ENCODE measurements at regions not wholly inside any gene's neighbourhood (a gene's known extent, or its start where the extent isn't known, plus 50 kb on each side); places are given as distances from the start of the nearest gene placed in this dataset.

DNA sequence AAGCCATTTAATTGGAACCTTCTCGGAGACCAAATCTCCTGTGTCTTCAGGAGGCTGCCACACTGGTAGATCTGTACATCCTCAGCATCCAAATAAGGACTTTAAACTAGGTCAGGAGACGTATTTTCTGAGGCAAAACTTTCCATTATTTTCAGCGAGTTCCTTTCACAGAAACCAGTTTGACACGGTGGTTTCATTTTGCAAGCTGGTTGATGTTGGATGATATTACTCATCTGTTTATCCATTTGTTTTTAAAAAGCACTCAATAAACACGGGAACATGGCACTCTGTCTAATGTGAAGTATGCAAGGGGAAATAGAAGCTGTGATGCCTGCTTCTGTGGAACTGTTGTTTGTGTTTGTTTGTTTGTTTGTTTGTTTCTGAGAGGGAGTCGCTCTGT lies 199.6 kb downstream of the ERCC6L2 start:
- Mint-ChIP-seq H3K4me1 (ENCODE audit: low read depth) (no peaks in the 10 kb centered on the region), H3K4me3 (no peak overlapping the region), H3K36me3 (no peaks in the 10 kb centered on the region), H3K27ac (no peak overlapping the region), H3K27me3 (no peaks in the 10 kb centered on the region), H3K9me3 (ENCODE audit: low read depth) (no peaks in the 10 kb centered on the region)

GRCh38 chr9:96073531-96074480 lies 198.3 kb downstream of the ERCC6L2 start:
- no peaks in the 10 kb centered on the region for H3K27me3 Mint-ChIP-seq
- no peaks in the 10 kb centered on the region for H3K4me1 Mint-ChIP-seq (ENCODE audit: low read depth)
- no peak overlapping the region for H3K27ac Mint-ChIP-seq
- no peak overlapping the region for H3K4me3 Mint-ChIP-seq
- H3K36me3 Mint-ChIP-seq: no peaks in the 10 kb centered on the region
- H3K9me3 Mint-ChIP-seq (ENCODE audit: low read depth): no peaks in the 10 kb centered on the region

DNA sequence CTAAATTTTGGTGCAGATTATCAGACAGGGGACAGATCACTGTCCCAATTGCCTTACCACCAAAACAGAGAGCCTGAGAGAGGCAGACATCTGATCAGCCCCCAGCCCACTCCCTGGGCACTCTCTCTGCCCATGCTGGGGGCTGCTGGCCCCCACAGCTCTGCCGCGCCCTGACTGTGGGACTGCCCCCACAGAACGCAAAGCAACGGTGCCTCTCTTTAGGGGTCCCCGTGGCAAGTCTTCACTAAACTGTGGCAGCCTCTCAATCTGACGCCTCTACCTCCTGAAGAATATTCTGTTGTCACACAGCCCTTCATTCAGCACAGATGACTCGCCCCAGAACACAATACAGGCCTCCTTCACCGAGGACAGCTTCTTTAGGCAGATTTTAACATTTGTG lies 197.4 kb downstream of the ERCC6L2 start:
- no peak overlapping the region for H3K4me3 Mint-ChIP-seq
- H3K36me3 Mint-ChIP-seq: no peaks in the 10 kb centered on the region
- H3K27me3 Mint-ChIP-seq: no peaks in the 10 kb centered on the region
- H3K27ac Mint-ChIP-seq: no peak overlapping the region
- no peaks in the 10 kb centered on the region for H3K4me1 Mint-ChIP-seq (ENCODE audit: low read depth)
- H3K9me3 Mint-ChIP-seq (ENCODE audit: low read depth): no peaks in the 10 kb centered on the region

- H3K9me3 Mint-ChIP-seq (ENCODE audit: low read depth): no peaks in the 10 kb centered on the region
- H3K27ac Mint-ChIP-seq: no peak overlapping the region
- no peaks in the 10 kb centered on the region for H3K36me3 Mint-ChIP-seq
- no peak overlapping the region for H3K4me3 Mint-ChIP-seq
- no peaks in the 10 kb centered on the region for H3K27me3 Mint-ChIP-seq
- H3K4me1 Mint-ChIP-seq (ENCODE audit: low read depth): no peaks in the 10 kb centered on the region
Observed at GRCh38 chr9:96071815-96072124, 196.3 kb downstream of the ERCC6L2 start.

- Mint-ChIP-seq H3K4me3 (no peak overlapping the region), H3K4me1 (ENCODE audit: low read depth) (no peaks in the 10 kb centered on the region), H3K27me3 (no peaks in the 10 kb centered on the region), H3K27ac (no peak overlapping the region), H3K9me3 (ENCODE audit: low read depth) (no peaks in the 10 kb centered on the region), H3K36me3 (no peaks in the 10 kb centered on the region)
Observed at GRCh38 chr9:96071076-96071814, 195.8 kb downstream of the ERCC6L2 start.

DNA sequence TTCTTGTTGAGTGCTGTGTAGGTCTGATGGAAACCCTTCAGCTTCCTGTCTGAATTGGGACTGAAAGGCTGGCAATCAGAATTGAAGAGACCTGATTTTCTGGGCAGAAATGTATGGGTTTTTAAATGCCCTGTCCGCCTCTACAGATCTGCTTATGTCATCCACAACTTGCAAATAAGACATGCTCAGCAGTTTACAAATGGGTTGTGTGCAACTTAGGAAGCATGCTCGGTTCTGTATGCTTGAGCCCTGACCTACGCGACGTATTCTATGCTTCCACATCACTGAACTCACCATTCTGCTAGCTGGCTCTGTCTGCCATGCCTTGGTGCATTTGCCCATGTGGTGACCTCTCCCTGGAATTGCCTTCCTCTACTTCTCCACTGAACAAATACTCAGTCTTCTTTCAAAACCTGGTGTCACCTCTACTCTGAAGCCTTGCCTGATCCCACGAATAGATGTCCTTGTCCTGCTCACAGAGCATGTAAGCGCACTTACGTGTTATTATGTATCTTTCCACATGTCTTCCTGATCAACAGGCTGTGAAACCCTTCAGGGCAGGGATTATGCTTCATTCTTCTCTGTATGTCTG lies 194.2 kb downstream of the ERCC6L2 start:
- Mint-ChIP-seq H3K4me1 (ENCODE audit: low read depth) (no peaks in the 10 kb centered on the region), H3K36me3 (no peaks in the 10 kb centered on the region), H3K4me3 (no peak overlapping the region), H3K27me3 (no peaks in the 10 kb centered on the region), H3K27ac (no peak overlapping the region), H3K9me3 (ENCODE audit: low read depth) (no peaks in the 10 kb centered on the region)

- no peaks in the 10 kb centered on the region for H3K27me3 Mint-ChIP-seq
Observed at GRCh38 chr9:96068511-96068910, 193.0 kb downstream of the ERCC6L2 start.

GRCh38 chr9:96067600-96067999 lies 192.1 kb downstream of the ERCC6L2 start:
- Mint-ChIP-seq H3K27me3 (no peaks in the 10 kb centered on the region), H3K9me3 (ENCODE audit: low read depth) (no peaks in the 10 kb centered on the region), H3K36me3 (no peaks in the 10 kb centered on the region), H3K4me3 (no peak overlapping the region), H3K4me1 (ENCODE audit: low read depth) (no peaks in the 10 kb centered on the region), H3K27ac (no peak overlapping the region)

More at GRCh38 chr9:96068511-96068910, 193.0 kb downstream of the ERCC6L2 start:
- H3K27ac Mint-ChIP-seq: no peak overlapping the region
- H3K9me3 Mint-ChIP-seq (ENCODE audit: low read depth): no peaks in the 10 kb centered on the region
- no peaks in the 10 kb centered on the region for H3K4me1 Mint-ChIP-seq (ENCODE audit: low read depth)
- H3K36me3 Mint-ChIP-seq: no peaks in the 10 kb centered on the region
- H3K4me3 Mint-ChIP-seq: no peak overlapping the region

DNA sequence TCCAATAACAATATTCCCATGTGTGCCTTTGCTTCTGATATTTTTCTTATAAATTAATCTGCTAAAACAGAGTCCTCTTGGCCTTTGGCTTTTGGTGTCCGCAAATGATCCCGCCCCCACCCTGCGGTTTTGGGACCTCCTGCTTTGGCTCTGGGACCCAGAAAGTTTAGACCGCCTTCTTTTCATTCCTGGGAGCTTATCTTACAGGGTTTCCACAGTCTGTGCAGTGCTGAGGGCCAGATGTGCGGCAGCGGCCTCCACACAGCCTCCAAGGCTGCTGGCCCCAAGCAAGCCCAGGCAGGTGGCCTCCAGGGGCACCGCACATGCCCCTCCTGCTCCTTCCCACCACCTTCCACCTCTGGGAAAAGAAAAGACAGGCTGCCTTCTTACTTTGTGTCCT lies 191.5 kb downstream of the ERCC6L2 start:
- no peaks in the 10 kb centered on the region for H3K27me3 Mint-ChIP-seq
- H3K36me3 Mint-ChIP-seq: no peaks in the 10 kb centered on the region
- no peaks in the 10 kb centered on the region for H3K9me3 Mint-ChIP-seq (ENCODE audit: low read depth)
- no peak overlapping the region for H3K27ac Mint-ChIP-seq
- no peaks in the 10 kb centered on the region for H3K4me1 Mint-ChIP-seq (ENCODE audit: low read depth)
- no peak overlapping the region for H3K4me3 Mint-ChIP-seq

GRCh38 chr9:96065482-96066251 lies 190.2 kb downstream of the ERCC6L2 start:
- Mint-ChIP-seq H3K36me3 (no peaks in the 10 kb centered on the region), H3K4me3 (no peak overlapping the region), H3K27ac (no peak overlapping the region), H3K4me1 (ENCODE audit: low read depth) (peaks cover 7% of the 10 kb centered on the region), H3K9me3 (ENCODE audit: low read depth) (no peaks in the 10 kb centered on the region), H3K27me3 (peaks cover 2% of the 10 kb centered on the region)

- no peak overlapping the region for H3K27ac Mint-ChIP-seq
Observed at GRCh38 chr9:96064826-96065481, 189.5 kb downstream of the ERCC6L2 start.

GRCh38 chr9:96062854-96063253 lies 187.4 kb downstream of the ERCC6L2 start:
- Mint-ChIP-seq H3K4me3 (no peak overlapping the region), H3K27ac (no peak overlapping the region), H3K4me1 (ENCODE audit: low read depth) (peaks cover 19% of the 10 kb centered on the region), H3K36me3 (peaks cover 5% of the 10 kb centered on the region), H3K9me3 (ENCODE audit: low read depth) (peaks cover 7% of the 10 kb centered on the region), H3K27me3 (peaks cover 2% of the 10 kb centered on the region)

More at GRCh38 chr9:96064826-96065481, 189.5 kb downstream of the ERCC6L2 start:
- Mint-ChIP-seq H3K4me1 (ENCODE audit: low read depth) (peaks cover 7% of the 10 kb centered on the region), H3K4me3 (no peak overlapping the region), H3K9me3 (ENCODE audit: low read depth) (no peaks in the 10 kb centered on the region), H3K36me3 (no peaks in the 10 kb centered on the region), H3K27me3 (peaks cover 2% of the 10 kb centered on the region)

DNA sequence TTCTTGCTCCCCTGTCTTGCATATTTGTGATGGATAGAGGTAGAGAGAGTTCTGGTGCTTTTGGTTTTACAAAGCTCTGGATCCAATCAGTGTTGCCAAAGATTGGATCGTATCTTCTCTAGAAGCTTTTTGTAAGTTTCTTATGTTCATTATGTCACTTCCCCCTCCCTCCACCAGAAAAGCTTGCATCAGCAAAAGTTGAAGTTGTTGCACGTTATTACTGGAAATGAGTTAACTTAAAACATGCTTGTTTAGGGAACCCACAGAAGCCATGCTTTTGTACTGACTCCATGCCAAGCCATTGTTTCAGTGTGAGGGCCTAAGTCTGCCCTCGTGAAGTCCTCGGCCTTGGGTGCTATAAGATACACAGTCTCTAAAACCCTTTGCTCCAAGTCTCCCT lies 186.5 kb downstream of the ERCC6L2 start:
- Mint-ChIP-seq H3K9me3 (ENCODE audit: low read depth) (peaks cover 7% of the 10 kb centered on the region), H3K27me3 (peaks cover 2% of the 10 kb centered on the region), H3K4me1 (ENCODE audit: low read depth) (peaks cover 26% of the 10 kb centered on the region), H3K4me3 (no peak overlapping the region), H3K36me3 (peaks cover 5% of the 10 kb centered on the region), H3K27ac (no peak overlapping the region)

GRCh38 chr9:96061293-96061987 lies 185.9 kb downstream of the ERCC6L2 start:
- H3K9me3 Mint-ChIP-seq (ENCODE audit: low read depth): peaks cover 7% of the 10 kb centered on the region
- peak overlapping the region; percentile 28 for H3K27ac Mint-ChIP-seq
- peaks cover 2% of the 10 kb centered on the region for H3K27me3 Mint-ChIP-seq
- peaks cover 32% of the 10 kb centered on the region for H3K4me1 Mint-ChIP-seq (ENCODE audit: low read depth)
- H3K4me3 Mint-ChIP-seq: no peak overlapping the region
- peaks cover 5% of the 10 kb centered on the region for H3K36me3 Mint-ChIP-seq
